Activated CD4-positive, CD25-positive, alpha-beta regulatory T cell (primary cell): ENCODE measurements at regions not wholly inside any gene's neighbourhood (a gene's known extent, or its start where the extent isn't known, plus 50 kb on each side); places are given as distances from the start of the nearest gene placed in this dataset.
"Not testable (repeated sequence)": the region's sequence is repeated elsewhere in the genome, so short reads cannot be mapped to it uniquely, and the experiment has no call there.

Experiments used
- DNase-seq, 4 experiments: peaks; one replicate each; lab custom pipeline; 2025; lab: John Stamatoyannopoulos, UW

DNA sequence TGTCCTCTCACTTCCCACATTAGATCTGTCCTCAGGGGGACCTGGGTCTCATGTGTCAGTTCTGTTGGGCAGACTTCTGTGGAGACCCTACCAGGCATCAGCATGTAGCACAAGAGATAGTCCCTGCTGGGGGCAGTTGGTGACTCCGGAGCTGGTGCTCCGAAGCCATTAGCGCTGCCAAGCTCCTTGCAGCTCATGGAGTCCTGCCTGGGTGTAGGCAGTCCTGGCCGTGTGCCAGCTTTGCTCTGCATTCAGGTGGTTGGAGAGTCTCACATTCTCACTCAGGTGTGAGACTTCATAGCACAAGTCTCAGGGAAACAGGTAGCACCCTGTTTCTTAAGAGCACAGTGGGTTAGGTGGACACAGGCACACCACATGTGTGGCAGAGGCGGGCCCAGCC, 202.3 kb downstream of the LIPI start:
- DNase-seq, result not testable (repeated sequence)

DNA sequence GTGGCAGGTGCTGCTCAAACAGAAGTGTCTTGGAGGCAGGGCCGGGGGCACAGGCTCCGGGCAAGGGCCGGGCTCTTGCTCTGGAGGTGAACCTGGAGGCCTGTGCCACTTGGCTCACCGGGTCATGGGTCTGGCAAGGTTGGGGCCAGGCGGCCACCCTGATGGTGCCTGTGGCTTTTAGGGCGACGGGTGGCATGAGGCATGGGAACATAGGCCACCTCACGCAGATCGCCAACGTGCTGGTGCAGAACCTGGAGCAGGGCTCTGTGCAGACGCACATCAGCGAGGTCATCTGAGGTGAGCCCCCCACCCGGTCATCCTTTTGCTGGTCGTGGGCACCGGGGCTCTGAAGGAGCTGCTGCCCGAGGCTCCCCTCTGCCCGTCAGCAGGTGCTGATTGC, 202.7 kb downstream of the LIPI start:
- DNase-seq, result not testable (repeated sequence)

GRCh38 chr21:14006144-14006543, 204.6 kb downstream of the LIPI start:
- not testable (repeated sequence) for DNase-seq

GRCh38 chr21:13986996-13987958, 223.5 kb downstream of the LIPI start:
- not testable (repeated sequence) for DNase-seq

- DNase-seq, result not testable (repeated sequence)
Measured at GRCh38 chr21:13985865-13986863, 224.6 kb downstream of the LIPI start.

- not testable (repeated sequence) for DNase-seq
Measured at GRCh38 chr21:13985137-13985864, 225.5 kb downstream of the LIPI start.

GRCh38 chr21:13984728-13985127, 226.0 kb downstream of the LIPI start:
- not testable (repeated sequence) for DNase-seq

DNA sequence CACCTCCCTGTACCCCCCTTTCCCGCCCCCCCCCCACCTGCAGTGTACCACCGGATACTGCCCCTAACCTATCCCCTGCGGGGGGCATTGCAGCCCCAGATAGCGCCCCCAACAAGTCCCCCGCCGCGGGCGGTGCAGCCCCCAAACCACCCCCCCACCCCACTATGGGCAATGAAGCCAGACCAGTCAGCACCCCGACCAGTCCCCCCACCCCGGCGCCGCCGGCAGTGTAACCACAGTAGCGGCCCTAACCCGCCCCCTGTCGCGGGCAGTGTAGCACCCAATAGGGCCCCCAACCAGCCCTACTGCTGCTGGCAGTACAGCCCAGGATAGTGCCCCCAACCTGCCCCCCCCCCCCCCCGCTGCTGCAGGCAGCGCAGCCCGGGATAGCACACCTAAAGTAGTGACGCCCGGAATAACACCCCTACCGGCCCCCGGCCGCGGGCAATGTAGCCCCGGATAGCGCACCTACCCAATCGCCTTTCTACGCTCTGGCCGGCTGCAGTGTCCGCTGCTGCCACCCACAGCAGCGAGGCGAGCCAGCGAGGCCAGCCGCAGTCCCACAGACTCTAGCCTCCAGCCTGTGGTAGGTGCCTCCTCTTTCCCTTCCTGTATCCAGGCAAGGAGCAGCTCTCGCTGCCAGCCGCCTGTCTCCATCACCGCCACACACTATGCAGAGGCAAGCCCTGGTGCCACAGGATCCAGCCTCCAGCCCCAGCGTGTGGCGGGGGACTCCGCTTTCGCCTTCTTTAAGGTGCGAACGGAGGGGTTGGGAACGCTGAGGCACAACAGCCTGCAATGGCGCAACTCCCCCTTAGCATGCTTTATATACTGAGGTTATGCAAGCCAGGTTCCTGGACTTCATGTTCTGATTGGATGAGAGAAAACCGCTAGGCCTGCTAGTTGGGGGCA, 229.3 kb downstream of the LIPI start:
- DNase-seq, result not testable (repeated sequence)

DNA sequence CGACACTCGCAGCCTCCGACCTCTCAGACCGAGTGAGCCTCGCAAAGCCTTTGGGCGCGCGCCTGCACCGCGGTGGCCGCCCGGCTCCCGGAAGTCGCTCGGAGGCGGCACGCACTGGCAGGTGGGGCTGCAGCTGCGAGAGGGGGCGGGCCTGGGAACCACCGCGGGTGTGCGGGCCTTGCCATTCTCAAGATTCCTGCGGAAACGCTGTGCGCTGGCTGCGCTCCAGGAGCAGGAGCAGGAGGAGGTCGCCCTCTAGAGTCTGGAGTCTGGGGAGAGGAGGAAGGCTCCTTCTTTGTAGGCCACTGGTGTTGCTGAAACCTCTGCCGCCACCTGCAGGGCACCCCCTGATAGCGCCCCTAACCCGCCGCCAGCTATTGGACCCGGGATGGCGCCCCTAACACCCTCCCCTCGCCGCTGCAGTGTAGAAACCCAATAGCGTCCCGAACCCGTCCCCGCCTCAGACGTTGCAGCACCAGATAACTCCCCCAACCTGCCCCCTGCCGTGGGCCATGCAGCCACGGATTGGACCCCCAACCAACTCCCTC, 230.6 kb downstream of the LIPI start:
- DNase-seq, result peak in 1 of 4 experiments; percentile 32

DNA sequence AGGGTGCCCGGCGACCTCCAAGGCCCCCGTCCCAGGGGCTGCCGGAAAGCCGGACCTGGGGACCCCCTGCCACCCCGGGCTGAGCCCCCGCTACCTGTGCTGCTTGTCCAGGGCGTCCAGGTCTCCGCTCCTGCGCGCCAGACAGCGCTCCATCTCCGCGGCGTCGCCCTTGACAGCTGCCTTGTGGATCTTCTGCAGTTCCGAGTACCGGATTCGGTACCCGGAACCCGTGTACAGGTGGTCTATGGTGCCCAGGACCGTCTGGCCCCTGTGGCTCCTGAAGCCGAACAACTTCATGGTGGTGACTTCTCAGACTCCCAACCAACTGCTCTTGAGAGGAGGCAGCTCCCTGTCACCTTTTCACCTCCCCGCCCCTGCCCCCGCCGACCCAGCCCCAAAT, 231.1 kb downstream of the LIPI start:
- not testable (repeated sequence) for DNase-seq

DNA sequence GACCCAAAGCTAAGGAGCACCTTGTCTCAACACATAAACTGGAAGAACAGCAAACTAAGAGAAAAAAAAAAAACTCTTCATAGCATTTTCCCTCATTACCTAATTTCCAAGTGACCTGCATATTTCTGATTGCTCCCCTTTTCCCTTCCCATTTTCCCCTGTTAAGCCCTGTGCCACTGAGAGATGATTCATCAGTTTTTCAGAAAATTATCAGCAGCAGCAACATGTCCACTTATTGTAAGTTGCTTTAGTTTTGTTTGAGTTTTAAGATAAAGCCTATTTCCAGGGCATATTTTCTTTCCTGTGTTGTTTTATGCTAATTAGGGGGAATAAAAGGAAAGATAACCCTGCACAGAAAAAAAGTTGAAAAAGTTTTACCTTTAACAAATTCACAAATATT, 236.2 kb downstream of the LIPI start:
- DNase-seq, result not testable (repeated sequence)

DNA sequence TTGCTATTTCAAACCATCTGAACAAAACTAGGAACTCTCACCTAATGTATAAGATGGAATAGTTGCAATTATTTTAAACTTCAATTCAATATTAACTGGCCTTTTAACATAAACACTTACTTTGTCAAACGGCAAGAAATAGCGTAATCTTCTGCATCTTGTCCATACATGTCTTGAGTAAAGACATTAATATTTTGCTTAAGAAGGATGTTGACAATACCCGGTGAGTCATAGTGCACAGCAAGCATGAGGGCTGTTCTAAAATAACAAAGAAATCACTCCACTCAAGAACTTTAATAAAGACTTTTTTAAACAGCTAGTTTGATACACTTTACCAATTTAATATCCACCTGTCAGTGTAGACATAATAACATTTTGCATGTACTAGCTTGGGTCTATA, 240.9 kb downstream of the LIPI start:
- not testable (repeated sequence) for DNase-seq

DNA sequence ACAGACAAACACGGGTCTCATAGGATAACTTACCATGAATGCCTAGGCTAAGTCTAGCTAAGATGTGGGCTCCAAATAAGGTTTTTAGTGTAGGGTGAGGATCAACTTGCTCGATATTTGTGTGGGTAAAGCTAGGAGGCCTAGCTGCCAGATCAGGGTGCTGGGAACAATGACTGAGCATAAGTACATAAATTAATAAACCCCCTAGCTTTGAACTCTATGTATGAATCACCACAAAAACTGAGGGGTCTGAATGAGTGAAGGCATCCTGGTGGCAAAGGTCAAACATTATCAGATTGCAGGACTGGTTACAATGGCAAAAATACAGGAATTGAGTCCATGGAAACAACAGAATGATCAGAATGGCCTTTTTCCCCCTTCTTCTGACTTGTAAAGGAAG, 241.8 kb downstream of the LIPI start:
- not testable (repeated sequence) for DNase-seq

- not testable (repeated sequence) for DNase-seq
Measured at GRCh38 chr21:13963259-13963658, 247.5 kb downstream of the LIPI start.

DNA sequence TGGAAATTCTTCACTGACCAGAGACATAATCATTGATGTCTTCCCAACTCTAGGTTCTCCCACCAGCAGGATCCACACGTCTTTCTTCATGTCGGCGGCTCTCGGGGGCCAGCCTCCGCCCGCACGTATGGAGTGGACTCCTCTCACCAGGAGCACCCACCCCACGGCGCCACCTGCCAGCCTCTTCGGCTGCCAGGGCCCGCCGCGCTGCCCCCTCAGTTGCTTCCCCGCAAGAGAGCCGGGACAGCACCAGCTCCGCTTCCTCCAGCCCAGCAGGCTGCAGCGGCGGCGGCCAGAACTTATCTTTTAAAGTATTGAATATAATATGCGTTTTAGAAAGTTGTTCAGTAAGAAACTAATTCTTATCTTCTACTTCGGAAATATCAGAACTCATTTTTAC, 273.5 kb downstream of the LIPI start:
- DNase-seq, result no peak

GRCh38 chr21:13936033-13936937, 274.5 kb downstream of the LIPI start:
- DNase-seq, result not testable (repeated sequence)

DNA sequence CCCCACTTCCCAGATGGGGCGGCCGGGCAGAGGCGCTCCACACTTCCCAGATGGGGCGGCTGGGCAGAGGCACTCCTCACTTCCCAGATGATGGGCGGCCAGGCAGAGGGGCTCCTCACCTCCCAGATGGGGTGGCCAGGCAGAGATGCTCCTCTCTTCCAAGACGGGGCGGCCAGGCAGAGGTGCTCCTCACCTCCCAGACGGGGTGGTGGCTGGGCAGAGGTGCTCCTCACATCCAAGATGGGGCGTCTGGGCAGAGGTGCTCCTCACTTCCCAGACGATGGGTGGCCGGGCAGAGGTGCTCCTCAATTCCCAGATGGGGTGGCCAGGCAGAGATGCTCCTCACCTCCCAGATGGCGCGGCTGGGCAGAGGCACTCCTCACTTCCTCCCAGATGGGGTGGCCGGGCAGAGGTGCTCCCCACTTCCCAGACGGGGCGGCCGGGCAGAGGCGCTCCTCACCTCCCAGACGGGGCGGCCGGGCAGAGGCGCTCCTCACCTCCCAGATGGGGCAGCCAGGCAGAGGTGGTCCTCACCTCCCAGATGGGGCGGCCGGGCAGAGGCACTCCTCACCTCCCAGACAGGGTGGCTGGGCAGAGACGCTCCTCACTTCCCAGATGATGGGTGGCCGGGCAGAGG, 275.2 kb downstream of the LIPI start:
- DNase-seq, result not testable (repeated sequence)

DNA sequence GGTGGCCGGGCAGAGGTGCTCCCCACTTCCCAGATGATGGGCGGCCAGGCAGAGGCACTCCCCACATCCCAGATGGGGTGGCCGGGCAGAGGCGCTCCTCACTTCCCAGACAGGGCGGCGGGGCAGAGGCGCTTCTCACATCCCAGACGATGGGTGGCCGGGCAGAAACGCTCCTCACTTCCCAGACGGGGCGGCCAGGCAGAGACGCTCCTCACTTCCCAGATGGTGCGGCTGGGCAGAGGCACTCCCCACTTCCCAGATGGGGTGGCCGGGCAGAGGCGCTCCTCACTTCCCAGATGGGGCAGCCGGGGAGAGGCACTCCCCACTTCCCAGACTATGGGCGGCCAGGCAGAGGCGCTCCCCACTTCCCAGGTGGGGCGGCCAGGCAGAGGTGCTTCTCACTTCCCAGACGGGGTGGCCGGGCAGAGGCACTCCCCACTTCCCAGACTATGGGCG, 275.8 kb downstream of the LIPI start:
- DNase-seq, result not testable (repeated sequence)
